NCI-H2227 (cell line): ENCODE measurements at regions not wholly inside any gene's neighbourhood (a gene's known extent, or its start where the extent isn't known, plus 50 kb on each side); places are given as distances from the start of the nearest gene placed in this dataset.

Experiments
- DNase-seq: peaks from one replicate; lab custom pipeline; 2025; ENCODE audit not compliant: unreplicated experiment; lab: John Stamatoyannopoulos, UW

DNA sequence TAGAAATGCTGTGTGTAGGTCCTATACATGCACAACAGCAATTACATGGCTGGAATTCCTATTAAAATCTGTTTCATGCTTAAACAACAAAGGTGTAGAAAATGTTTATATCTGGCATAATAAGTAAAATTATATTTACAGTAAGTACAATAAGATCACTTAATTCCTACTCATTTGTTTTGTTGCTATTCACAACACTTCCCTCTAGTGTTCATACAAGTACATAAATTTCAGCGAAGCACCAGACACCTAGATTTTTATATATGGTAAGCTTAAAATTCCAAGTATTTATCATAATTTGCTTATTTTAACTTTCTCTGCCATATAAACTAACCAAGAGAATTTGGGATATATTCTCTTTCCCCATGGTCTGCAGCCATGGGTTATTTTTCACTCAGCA, 51.8 kb upstream of the ANK3 start:
- no peak for DNase-seq

DNA sequence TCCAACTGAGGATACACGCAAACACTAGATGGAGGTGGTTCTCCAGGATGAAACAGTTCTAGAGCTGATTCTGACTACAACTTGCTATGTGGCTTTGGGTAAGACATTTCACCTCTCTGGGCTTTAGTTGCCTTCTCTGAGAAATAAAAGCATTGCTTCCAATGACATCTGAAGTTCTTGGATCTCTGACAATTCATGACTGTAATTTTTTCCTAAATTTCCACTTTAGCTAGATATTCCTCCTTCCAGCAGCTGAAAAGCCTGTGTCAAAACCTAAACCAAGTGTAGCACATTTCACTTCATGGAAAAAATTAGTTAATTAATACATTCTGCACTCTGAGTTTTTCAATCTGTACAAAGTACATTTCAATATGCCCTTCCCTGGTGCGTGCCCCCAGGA, 50.0 kb upstream of the ANK3 start:
- no peak for DNase-seq
